BJ (cell line): ENCODE measurements at regions not wholly inside any gene's neighbourhood (a gene's known extent, or its start where the extent isn't known, plus 50 kb on each side); places are given as distances from the start of the nearest gene placed in this dataset.

Source experiments
- CTCF ChIA-PET: fragments of 350-600 bp; formaldehyde crosslinking; extraction: SDS; loops from one replicate; lab custom pipeline; 2021; ENCODE audit warnings: antibody characterized with exemption, inconsistent platforms; lab: Yijun Ruan, JAX
- POLR2A ChIA-PET: fragments of 300-600 bp; sonication (Branson Sonifier 250); formaldehyde crosslinking; extraction: SDS; loops from one replicate; lab custom pipeline; 2021; ENCODE audit warnings: antibody characterized with exemption; lab: Charles Lee
- DNase-seq: peaks from one replicate; pipeline ENCODE4 v3.0.0-alpha.2; 2011; ENCODE audit warnings: low read depth
- H3K27me3 ChIP-seq: 2 replicates; pipeline ENCODE4 v1.6.0; 2011; ENCODE audit warnings: low read length; ENCODE audit not compliant: control insufficient read depth, insufficient read depth
- H3K36me3 ChIP-seq: 2 replicates; pipeline ENCODE4 v1.5.1; 2011; ENCODE audit warnings: low read length; ENCODE audit not compliant: control insufficient read depth, insufficient read depth
- H3K4me3 ChIP-seq: 2 replicates; pipeline ENCODE4 v1.5.1; 2011; ENCODE audit warnings: low read depth, mild to moderate bottlenecking, control low read depth, low read length
- CTCF ChIP-seq: IDR thresholded peaks from 2 replicates; pipeline ENCODE4 v1.5.1; 2011; ENCODE audit warnings: low read depth, mild to moderate bottlenecking, control low read depth, inconsistent platforms, low read length, moderate library complexity; ENCODE audit not compliant: insufficient read depth

- ChIA-PET CTCF (interaction anchor here (1.0 kb wide), 2 partner anchors 78 to 110 kb away, joined by 4 to 6 read pairs; partner anchors contain the start of gene DTX4), POLR2A (no interaction called here)
- Histone ChIP-seq H3K4me3 (no peak overlapping the region), H3K27me3 (no peaks in the 10 kb centered on the region), H3K36me3 (no peaks in the 10 kb centered on the region)
- no peak for TF ChIP-seq CTCF
- no peak for DNase-seq
These were observed 68.5 kb upstream of the MPEG1 start for GRCh38 chr11:59281177-59281576.

GRCh38 chr11:59273373-59273841, 60.7 kb upstream of the MPEG1 start:
- TF ChIP-seq CTCF = no peak
- no peak for DNase-seq
- Histone ChIP-seq H3K4me3 (no peak overlapping the region), H3K36me3 (no peaks in the 10 kb centered on the region), H3K27me3 (no peaks in the 10 kb centered on the region; the same call in 1 of the 2 replicates)
- ChIA-PET POLR2A (no interaction called here), CTCF (interaction anchor here (0.7 kb wide), 1 partner anchor 10 kb away, joined by 3 read pairs; no protein-coding TSS in a partner anchor)

GRCh38 chr11:59272771-59273372, 60.1 kb upstream of the MPEG1 start:
- Histone ChIP-seq H3K4me3 (no peak overlapping the region), H3K27me3 (no peaks in the 10 kb centered on the region; the same call in 1 of the 2 replicates), H3K36me3 (no peaks in the 10 kb centered on the region)
- TF ChIP-seq CTCF = no peak
- ChIA-PET POLR2A (no interaction called here), CTCF (interaction anchor here (0.6 to 3.0 kb wide), 4 partner anchors 10 to 102 kb away, joined by 3 to 15 read pairs (median 3); partner anchors contain the start of gene DTX4)
- DNase-seq = no peak

GRCh38 chr11:59271811-59272327, 59.1 kb upstream of the MPEG1 start:
- Histone ChIP-seq H3K4me3 (no peak overlapping the region), H3K36me3 (no peaks in the 10 kb centered on the region), H3K27me3 (no peaks in the 10 kb centered on the region; the same call in 1 of the 2 replicates)
- POLR2A ChIA-PET = no interaction called here
- DNase-seq = no peak
- CTCF ChIA-PET = interaction anchor here (0.9 to 3.0 kb wide), 2 partner anchors 63 to 101 kb away, joined by 3 to 15 read pairs; partner anchors contain the start of gene DTX4
- TF ChIP-seq CTCF = no peak

GRCh38 chr11:59271247-59271755, 58.6 kb upstream of the MPEG1 start:
- Histone ChIP-seq H3K36me3 (no peaks in the 10 kb centered on the region), H3K27me3 (no peaks in the 10 kb centered on the region; the same call in 1 of the 2 replicates), H3K4me3 (no peak overlapping the region)
- POLR2A ChIA-PET = no interaction called here
- no peak for DNase-seq
- TF ChIP-seq CTCF = no peak
- CTCF ChIA-PET = interaction anchor here (3.0 kb wide), 1 partner anchor 100 kb away, joined by 15 read pairs; the partner anchor contains the start of gene DTX4
